ENCODE measurements at regions not wholly inside any gene's neighbourhood (a gene's known extent, or its start where the extent isn't known, plus 50 kb on each side); places are given as distances from the start of the nearest gene placed in this dataset.

DNA sequence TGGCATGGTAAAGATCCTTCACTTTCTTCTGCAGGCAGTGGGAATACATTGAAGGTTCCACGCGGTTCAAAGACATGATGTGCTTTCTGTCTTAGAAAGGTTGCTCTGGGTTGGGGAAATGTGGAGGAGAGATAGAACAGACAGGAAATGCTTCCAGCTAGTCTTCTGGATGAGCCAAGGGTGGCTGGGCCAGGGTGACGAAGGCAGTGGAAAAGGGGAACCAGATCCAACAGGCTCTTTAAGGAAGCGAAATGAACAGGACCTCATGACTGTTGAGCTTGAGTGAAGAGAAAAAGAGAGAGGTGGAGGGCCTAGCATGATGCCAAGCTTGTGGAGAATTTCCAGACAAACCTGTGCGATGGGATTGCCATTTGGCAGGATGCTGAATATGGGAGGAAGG, 56.4 kb upstream of the LMO1 start:
- Histone ChIP-seq H3K27ac (ENCODE audit: low read length) (no peak overlapping the region), H3K9ac (ENCODE audit: low read length) (no peak overlapping the region), H2AFZ (ENCODE audit: low read depth, low read length) (no peak overlapping the region), H3K4me2 (ENCODE audit: low read length) (no peak overlapping the region), H3K9me3 (ENCODE audit: low read length) (no peaks in the 10 kb centered on the region), H3F3A (ENCODE audit: insufficient read depth, low read length, poor library complexity, severe bottlenecking) (no peaks in the 10 kb centered on the region), H3K4me3 (ENCODE audit: low read length) (no peak overlapping the region), H3K79me2 (replicated peaks; ENCODE audit: insufficient read depth, low read length) (no peaks in the 10 kb centered on the region), H4K20me1 (ENCODE audit: insufficient read depth) (no peaks in the 10 kb centered on the region), H3K9me2 (ENCODE audit: insufficient read depth, low read length) (no peaks in the 10 kb centered on the region), H3K36me3 (ENCODE audit: insufficient read depth, low read length) (no peaks in the 10 kb centered on the region), H3K27me3 (ENCODE audit: insufficient read depth, low read depth, low read length) (no peaks in the 10 kb centered on the region)
- no peak for TF ChIP-seq TAF1 (IDR thresholded peaks at IDR 0.05; ENCODE audit: low read depth)
- no peak for TF ChIP-seq POLR2AphosphoS5 (IDR thresholded peaks at IDR 0.05)
- TF ChIP-seq EZH2 (IDR thresholded peaks at IDR 0.05; ENCODE audit: borderline replicate concordance, insufficient read depth, low read length, poor library complexity, severe bottlenecking), result no peak
- no peak for TF ChIP-seq MXI1 (conservative IDR thresholded peaks at IDR 0.05; ENCODE audit: poor library complexity, severe bottlenecking)
- TF ChIP-seq SMC3 (conservative IDR thresholded peaks at IDR 0.05; ENCODE audit: poor library complexity), result no peak
- no peak for TF ChIP-seq CTCF (IDR thresholded peaks at IDR 0.05; ENCODE audit: poor library complexity, severe bottlenecking)
- TF ChIP-seq, protein P1, sequence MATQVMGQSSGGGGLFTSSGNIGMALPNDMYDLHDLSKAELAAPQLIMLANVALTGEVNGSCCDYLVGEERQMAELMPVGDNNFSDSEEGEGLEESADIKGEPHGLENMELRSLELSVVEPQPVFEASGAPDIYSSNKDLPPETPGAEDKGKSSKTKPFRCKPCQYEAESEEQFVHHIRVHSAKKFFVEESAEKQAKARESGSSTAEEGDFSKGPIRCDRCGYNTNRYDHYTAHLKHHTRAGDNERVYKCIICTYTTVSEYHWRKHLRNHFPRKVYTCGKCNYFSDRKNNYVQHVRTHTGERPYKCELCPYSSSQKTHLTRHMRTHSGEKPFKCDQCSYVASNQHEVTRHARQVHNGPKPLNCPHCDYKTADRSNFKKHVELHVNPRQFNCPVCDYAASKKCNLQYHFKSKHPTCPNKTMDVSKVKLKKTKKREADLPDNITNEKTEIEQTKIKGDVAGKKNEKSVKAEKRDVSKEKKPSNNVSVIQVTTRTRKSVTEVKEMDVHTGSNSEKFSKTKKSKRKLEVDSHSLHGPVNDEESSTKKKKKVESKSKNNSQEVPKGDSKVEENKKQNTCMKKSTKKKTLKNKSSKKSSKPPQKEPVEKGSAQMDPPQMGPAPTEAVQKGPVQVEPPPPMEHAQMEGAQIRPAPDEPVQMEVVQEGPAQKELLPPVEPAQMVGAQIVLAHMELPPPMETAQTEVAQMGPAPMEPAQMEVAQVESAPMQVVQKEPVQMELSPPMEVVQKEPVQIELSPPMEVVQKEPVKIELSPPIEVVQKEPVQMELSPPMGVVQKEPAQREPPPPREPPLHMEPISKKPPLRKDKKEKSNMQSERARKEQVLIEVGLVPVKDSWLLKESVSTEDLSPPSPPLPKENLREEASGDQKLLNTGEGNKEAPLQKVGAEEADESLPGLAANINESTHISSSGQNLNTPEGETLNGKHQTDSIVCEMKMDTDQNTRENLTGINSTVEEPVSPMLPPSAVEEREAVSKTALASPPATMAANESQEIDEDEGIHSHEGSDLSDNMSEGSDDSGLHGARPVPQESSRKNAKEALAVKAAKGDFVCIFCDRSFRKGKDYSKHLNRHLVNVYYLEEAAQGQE (IDR thresholded peaks at IDR 0.05; ENCODE audit: borderline replicate concordance), result no peak
- TF ChIP-seq EP300 (conservative IDR thresholded peaks at IDR 0.05; ENCODE audit: poor library complexity, severe bottlenecking), result no peak
- TF ChIP-seq RAD21 (conservative IDR thresholded peaks at IDR 0.05), result no peak

DNA sequence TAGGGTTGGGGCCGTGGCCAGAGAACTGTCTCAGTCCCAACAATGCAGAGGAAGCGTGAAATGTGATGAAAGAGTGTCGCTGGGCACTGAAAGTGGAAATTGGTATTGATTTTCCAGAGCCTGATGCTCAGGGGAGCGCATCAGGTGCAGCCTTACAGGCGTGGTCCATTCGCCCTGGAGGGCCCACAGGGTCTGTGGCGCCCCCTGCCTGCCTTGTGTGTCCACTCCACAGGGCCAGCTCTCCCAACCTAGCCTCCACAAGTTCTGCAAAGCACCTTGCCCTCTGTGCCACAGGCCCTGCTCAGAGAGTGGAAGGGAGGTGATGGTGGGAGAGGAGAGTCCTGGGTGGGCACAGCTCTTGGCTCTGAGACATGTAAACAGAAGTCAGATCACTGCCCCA, 54.9 kb upstream of the LMO1 start:
- Histone ChIP-seq H3K4me3 (ENCODE audit: low read length) (no peak overlapping the region), H2AFZ (ENCODE audit: low read depth, low read length) (no peak overlapping the region), H4K20me1 (ENCODE audit: insufficient read depth) (no peaks in the 10 kb centered on the region), H3K27me3 (ENCODE audit: insufficient read depth, low read depth, low read length) (no peaks in the 10 kb centered on the region), H3K9me3 (ENCODE audit: low read length) (no peaks in the 10 kb centered on the region), H3K4me2 (ENCODE audit: low read length) (no peak overlapping the region), H3K9ac (ENCODE audit: low read length) (no peak overlapping the region), H3K79me2 (replicated peaks; ENCODE audit: insufficient read depth, low read length) (no peaks in the 10 kb centered on the region), H3K36me3 (ENCODE audit: insufficient read depth, low read length) (no peaks in the 10 kb centered on the region), H3K27ac (ENCODE audit: low read length) (no peak overlapping the region), H3F3A (ENCODE audit: insufficient read depth, low read length, poor library complexity, severe bottlenecking) (no peaks in the 10 kb centered on the region), H3K9me2 (ENCODE audit: insufficient read depth, low read length) (no peaks in the 10 kb centered on the region)
- no peak for TF ChIP-seq TAF1 (IDR thresholded peaks at IDR 0.05; ENCODE audit: low read depth)
- TF ChIP-seq EP300 (conservative IDR thresholded peaks at IDR 0.05; ENCODE audit: poor library complexity, severe bottlenecking), result no peak
- no peak for TF ChIP-seq RAD21 (conservative IDR thresholded peaks at IDR 0.05)
- no peak for TF ChIP-seq MXI1 (conservative IDR thresholded peaks at IDR 0.05; ENCODE audit: poor library complexity, severe bottlenecking)
- TF ChIP-seq, protein P1 (IDR thresholded peaks at IDR 0.05; ENCODE audit: borderline replicate concordance), result no peak
- TF ChIP-seq CTCF (IDR thresholded peaks at IDR 0.05; ENCODE audit: poor library complexity, severe bottlenecking), result no peak
- no peak for TF ChIP-seq POLR2AphosphoS5 (IDR thresholded peaks at IDR 0.05)
- no peak for TF ChIP-seq EZH2 (IDR thresholded peaks at IDR 0.05; ENCODE audit: borderline replicate concordance, insufficient read depth, low read length, poor library complexity, severe bottlenecking)
- no peak for TF ChIP-seq SMC3 (conservative IDR thresholded peaks at IDR 0.05; ENCODE audit: poor library complexity)
